ENCODE measurements at regions not wholly inside any gene's neighbourhood (a gene's known extent, or its start where the extent isn't known, plus 50 kb on each side); places are given as distances from the start of the nearest gene placed in this dataset.

DNA sequence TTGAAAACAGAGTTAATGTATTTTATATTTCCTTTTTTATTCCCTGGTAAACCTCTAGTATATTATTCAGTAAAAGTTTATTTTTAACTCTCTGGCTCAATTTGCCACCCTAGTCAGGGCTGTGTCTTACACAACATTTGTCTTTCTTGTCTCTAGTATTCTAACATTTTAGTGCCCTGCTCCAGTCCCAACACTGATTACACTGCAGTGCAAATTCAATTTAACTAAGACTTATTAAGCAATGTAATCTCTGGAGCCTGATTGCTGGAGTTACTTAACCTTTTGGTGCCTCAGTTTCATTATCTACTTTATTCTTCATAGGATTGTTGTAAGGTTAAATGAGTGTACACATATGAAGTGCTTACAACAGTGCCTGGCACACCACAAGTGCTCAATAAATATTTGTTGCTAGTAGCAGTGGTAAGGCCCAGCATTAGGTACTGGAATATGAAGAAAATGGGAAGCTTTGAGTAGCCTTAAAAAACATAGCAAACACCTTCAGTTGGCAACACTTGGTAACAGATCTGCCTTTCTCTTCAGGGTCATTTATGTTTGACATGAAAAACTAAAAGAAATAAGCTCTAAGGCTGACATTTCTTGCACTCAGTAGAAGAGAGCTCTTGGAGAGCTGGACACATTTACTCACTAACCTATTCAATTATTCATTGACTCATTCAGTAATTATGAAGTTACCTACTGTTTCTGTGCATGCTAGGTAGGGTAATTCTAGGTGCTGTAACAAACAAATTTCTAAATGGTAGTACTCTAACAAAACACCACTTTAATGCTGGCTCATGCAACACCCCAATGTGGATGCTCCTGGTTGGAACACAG, 364.5 kb upstream of the EPHA3 start:
- TF ChIP-seq, protein P1, sequence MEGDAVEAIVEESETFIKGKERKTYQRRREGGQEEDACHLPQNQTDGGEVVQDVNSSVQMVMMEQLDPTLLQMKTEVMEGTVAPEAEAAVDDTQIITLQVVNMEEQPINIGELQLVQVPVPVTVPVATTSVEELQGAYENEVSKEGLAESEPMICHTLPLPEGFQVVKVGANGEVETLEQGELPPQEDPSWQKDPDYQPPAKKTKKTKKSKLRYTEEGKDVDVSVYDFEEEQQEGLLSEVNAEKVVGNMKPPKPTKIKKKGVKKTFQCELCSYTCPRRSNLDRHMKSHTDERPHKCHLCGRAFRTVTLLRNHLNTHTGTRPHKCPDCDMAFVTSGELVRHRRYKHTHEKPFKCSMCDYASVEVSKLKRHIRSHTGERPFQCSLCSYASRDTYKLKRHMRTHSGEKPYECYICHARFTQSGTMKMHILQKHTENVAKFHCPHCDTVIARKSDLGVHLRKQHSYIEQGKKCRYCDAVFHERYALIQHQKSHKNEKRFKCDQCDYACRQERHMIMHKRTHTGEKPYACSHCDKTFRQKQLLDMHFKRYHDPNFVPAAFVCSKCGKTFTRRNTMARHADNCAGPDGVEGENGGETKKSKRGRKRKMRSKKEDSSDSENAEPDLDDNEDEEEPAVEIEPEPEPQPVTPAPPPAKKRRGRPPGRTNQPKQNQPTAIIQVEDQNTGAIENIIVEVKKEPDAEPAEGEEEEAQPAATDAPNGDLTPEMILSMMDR (IDR thresholded peaks at IDR 0.05): no peak
- no peak for TF ChIP-seq POLR2A (IDR thresholded peaks at IDR 0.05)

Measured in breast epithelium (tissue), 3 donors.